ENCODE measurements at regions not wholly inside any gene's neighbourhood (a gene's known extent, or its start where the extent isn't known, plus 50 kb on each side); places are given as distances from the start of the nearest gene placed in this dataset.

- H3K27ac ChIP-seq = no peak overlapping the region
Observed at GRCh38 chr5:36815871-36816270, 60.7 kb upstream of the NIPBL start.

GRCh38 chr5:36820900-36821299, 55.7 kb upstream of the NIPBL start:
- TF ChIP-seq ZFX (IDR thresholded peaks at IDR 0.05) = no peak
- TF ChIP-seq, protein P1, sequence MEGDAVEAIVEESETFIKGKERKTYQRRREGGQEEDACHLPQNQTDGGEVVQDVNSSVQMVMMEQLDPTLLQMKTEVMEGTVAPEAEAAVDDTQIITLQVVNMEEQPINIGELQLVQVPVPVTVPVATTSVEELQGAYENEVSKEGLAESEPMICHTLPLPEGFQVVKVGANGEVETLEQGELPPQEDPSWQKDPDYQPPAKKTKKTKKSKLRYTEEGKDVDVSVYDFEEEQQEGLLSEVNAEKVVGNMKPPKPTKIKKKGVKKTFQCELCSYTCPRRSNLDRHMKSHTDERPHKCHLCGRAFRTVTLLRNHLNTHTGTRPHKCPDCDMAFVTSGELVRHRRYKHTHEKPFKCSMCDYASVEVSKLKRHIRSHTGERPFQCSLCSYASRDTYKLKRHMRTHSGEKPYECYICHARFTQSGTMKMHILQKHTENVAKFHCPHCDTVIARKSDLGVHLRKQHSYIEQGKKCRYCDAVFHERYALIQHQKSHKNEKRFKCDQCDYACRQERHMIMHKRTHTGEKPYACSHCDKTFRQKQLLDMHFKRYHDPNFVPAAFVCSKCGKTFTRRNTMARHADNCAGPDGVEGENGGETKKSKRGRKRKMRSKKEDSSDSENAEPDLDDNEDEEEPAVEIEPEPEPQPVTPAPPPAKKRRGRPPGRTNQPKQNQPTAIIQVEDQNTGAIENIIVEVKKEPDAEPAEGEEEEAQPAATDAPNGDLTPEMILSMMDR (conservative IDR thresholded peaks at IDR 0.05) = no peak

More at GRCh38 chr5:36815871-36816270, 60.7 kb upstream of the NIPBL start:
- TF ChIP-seq, protein P1 (conservative IDR thresholded peaks at IDR 0.05) = no peak
- no peak for TF ChIP-seq ZFX (IDR thresholded peaks at IDR 0.05)

DNA sequence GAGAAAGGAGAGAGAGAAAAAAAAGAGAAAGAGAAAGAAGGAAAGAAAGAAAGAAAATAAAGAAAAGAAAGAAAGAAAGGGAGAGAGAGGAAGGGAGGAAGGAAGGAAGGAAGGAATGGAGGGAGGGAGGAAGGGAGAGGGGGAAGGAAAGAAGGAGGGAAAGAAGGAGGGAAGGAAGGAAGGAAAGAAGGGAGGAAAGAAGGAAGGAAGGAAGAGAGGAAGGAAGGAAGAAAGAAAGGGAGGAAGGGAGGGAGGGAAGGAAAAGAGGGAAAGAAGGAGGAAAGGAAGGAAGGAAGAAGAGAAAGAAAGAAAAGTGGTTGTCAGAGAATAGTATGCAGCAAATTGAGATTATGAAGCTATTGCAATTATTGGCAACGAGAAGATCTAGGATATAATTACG, 49.9 kb upstream of the NIPBL start:
- TF ChIP-seq ZFX (IDR thresholded peaks at IDR 0.05) = no peak
- TF ChIP-seq, protein P1 (conservative IDR thresholded peaks at IDR 0.05) = no peak
- H3K27ac ChIP-seq = no peak overlapping the region

More at GRCh38 chr5:36820900-36821299, 55.7 kb upstream of the NIPBL start:
- no peak overlapping the region for H3K27ac ChIP-seq

Measured in C4-2B (cell line).